GM18858 (cell line): ENCODE measurements at regions not wholly inside any gene's neighbourhood (a gene's known extent, or its start where the extent isn't known, plus 50 kb on each side); places are given as distances from the start of the nearest gene placed in this dataset.

Experiments used
- ATAC-seq: cut with Tn5 transposase; IDR thresholded peaks from one replicate; pipeline ENCODE4 v1.9.1; 2021; ENCODE audit not compliant: unreplicated experiment

GRCh38 chr3:184659797-184660301 is 52.0 kb downstream of the MAGEF1 start:
- no peak for ATAC-seq

- ATAC-seq: no peak
These were observed 53.5 kb downstream of the MAGEF1 start for GRCh38 chr3:184658223-184658928.

- peak; percentile 91 for ATAC-seq
These were observed 54.8 kb downstream of the MAGEF1 start for GRCh38 chr3:184656829-184657681.

- ATAC-seq: no peak
These were observed 55.4 kb downstream of the MAGEF1 start for GRCh38 chr3:184656458-184656828.

- no peak for ATAC-seq
These were observed 56.3 kb downstream of the MAGEF1 start for GRCh38 chr3:184655597-184655996.

- ATAC-seq: no peak
These were observed 57.5 kb downstream of the MAGEF1 start for GRCh38 chr3:184654375-184654774.

- no peak for ATAC-seq
These were observed 59.4 kb downstream of the MAGEF1 start for GRCh38 chr3:184652465-184652864.

GRCh38 chr3:184651904-184652303 is 60.0 kb downstream of the MAGEF1 start:
- no peak for ATAC-seq

GRCh38 chr3:184648636-184649035 is 63.2 kb downstream of the MAGEF1 start:
- no peak for ATAC-seq

- no peak for ATAC-seq
These were observed 64.4 kb downstream of the MAGEF1 start for GRCh38 chr3:184647405-184647936.

- ATAC-seq: no peak
These were observed 66.5 kb downstream of the MAGEF1 start for GRCh38 chr3:184645336-184645735.

GRCh38 chr3:184643442-184643841 is 68.4 kb downstream of the MAGEF1 start:
- no peak for ATAC-seq

GRCh38 chr3:184642631-184643285 is 69.1 kb downstream of the MAGEF1 start:
- ATAC-seq: no peak

GRCh38 chr3:184641430-184641829 is 70.4 kb downstream of the MAGEF1 start:
- ATAC-seq: no peak

- ATAC-seq: no peak
These were observed 72.5 kb downstream of the MAGEF1 start for GRCh38 chr3:184639351-184639750.

- no peak for ATAC-seq
These were observed 74.2 kb downstream of the MAGEF1 start for GRCh38 chr3:184637705-184638104.

- ATAC-seq: no peak
These were observed 75.0 kb downstream of the MAGEF1 start for GRCh38 chr3:184636741-184637316.

GRCh38 chr3:184635774-184636173 is 74.2 kb downstream of the EPHB3 start:
- ATAC-seq: no peak

- ATAC-seq: no peak
These were observed 73.5 kb downstream of the EPHB3 start for GRCh38 chr3:184635126-184635525.

- no peak for ATAC-seq
These were observed 71.6 kb downstream of the EPHB3 start for GRCh38 chr3:184633237-184633579.
